NB4 (cell line): ENCODE measurements at regions not wholly inside any gene's neighbourhood (a gene's known extent, or its start where the extent isn't known, plus 50 kb on each side); places are given as distances from the start of the nearest gene placed in this dataset.

Experiments
- DNase-seq: peaks from one replicate; pipeline ENCODE4 v3.0.0; 2010; ENCODE audit warnings: low read depth
- H3K4me3 ChIP-seq: one replicate; pipeline ENCODE4 v1.5.1; 2011; ENCODE audit warnings: mild to moderate bottlenecking, low read depth, low read length, moderate library complexity
- MYC ChIP-seq: IDR thresholded peaks from 2 replicates; pipeline ENCODE4 v1.6.1; 2011; ENCODE audit warnings: low read depth, low read length
- POLR2A ChIP-seq: IDR thresholded peaks from 2 replicates; pipeline ENCODE4 v1.6.1; 2011; ENCODE audit warnings: mild to moderate bottlenecking; ENCODE audit not compliant: insufficient read length; ENCODE audit errors: extremely low read depth
- TF ChIP-seq, protein P1 (sequence below): IDR thresholded peaks from 2 replicates; pipeline ENCODE4 v1.6.1; 2011; ENCODE audit warnings: low read depth, low read length
- TF ChIP-seq, protein P2 (sequence below): IDR thresholded peaks from one replicate; pipeline ENCODE4 v1.5.1; 2012; ENCODE audit warnings: low read depth, low read length

GRCh38 chr11:42006766-42007165 is 547.3 kb upstream of the LRRC4C start:
- no peak for DNase-seq
- H3K4me3 ChIP-seq = no peak overlapping the region
- TF ChIP-seq, protein P1, sequence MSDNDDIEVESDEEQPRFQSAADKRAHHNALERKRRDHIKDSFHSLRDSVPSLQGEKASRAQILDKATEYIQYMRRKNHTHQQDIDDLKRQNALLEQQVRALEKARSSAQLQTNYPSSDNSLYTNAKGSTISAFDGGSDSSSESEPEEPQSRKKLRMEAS = no peak
- no peak for TF ChIP-seq MYC
- TF ChIP-seq, protein P2, sequence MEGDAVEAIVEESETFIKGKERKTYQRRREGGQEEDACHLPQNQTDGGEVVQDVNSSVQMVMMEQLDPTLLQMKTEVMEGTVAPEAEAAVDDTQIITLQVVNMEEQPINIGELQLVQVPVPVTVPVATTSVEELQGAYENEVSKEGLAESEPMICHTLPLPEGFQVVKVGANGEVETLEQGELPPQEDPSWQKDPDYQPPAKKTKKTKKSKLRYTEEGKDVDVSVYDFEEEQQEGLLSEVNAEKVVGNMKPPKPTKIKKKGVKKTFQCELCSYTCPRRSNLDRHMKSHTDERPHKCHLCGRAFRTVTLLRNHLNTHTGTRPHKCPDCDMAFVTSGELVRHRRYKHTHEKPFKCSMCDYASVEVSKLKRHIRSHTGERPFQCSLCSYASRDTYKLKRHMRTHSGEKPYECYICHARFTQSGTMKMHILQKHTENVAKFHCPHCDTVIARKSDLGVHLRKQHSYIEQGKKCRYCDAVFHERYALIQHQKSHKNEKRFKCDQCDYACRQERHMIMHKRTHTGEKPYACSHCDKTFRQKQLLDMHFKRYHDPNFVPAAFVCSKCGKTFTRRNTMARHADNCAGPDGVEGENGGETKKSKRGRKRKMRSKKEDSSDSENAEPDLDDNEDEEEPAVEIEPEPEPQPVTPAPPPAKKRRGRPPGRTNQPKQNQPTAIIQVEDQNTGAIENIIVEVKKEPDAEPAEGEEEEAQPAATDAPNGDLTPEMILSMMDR = no peak
- TF ChIP-seq POLR2A = no peak

DNA sequence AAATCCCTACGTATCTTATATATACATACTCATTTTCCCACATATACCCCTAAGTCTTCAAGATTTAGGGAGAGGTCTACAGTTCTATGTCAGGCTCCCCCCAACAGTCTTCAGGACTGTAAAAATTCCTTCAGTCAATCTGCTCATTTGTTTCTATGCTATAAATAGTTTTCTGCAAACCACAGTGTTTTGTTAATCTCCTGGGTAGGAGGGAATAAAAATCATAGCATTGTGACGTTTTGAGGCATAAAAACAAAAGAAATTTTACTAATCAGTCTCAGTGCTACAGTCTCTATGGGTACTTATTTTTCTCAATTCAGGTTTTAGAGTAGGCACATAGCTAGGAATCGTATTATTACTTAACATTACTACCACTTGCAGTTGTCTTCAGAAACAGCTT is 552.8 kb upstream of the LRRC4C start:
- DNase-seq = no peak
- no peak overlapping the region for H3K4me3 ChIP-seq
- TF ChIP-seq POLR2A (no peak), MYC (no peak)
- TF ChIP-seq, protein P2 = no peak
- TF ChIP-seq, protein P1 = no peak

DNA sequence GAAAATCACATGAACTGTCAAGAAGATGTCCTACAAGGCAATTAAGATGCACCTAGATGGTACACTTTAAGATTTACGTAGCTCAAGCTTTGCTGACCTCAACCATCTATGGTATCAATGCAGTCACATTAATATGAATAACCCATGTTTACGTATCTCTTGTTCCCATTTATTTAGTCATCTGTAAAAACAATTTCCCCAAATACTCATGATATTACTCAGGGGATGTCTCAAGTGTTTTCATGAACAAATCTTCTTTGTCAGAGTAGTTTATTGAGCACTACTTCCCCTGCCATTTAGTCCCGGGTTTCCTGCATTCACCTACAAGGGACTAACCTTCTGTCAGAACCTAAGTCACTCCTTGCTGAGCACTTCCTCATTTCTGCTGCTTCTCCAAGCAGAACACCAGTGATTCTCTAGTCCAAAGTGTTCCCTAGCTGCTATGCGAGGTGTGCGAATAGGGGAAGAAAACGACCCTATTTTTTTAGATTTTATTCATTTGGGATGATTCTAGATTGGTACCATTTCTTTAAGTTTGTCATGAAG is 554.3 kb upstream of the LRRC4C start:
- no peak overlapping the region for H3K4me3 ChIP-seq
- DNase-seq = peak; percentile 2
- TF ChIP-seq MYC = no peak
- TF ChIP-seq, protein P2 = no peak
- no peak for TF ChIP-seq POLR2A
- TF ChIP-seq, protein P1 = no peak

- no peak overlapping the region for H3K4me3 ChIP-seq
- TF ChIP-seq MYC (no peak), POLR2A (no peak)
- TF ChIP-seq, protein P2 = no peak
- TF ChIP-seq, protein P1 = no peak
- DNase-seq = no peak
Observed at GRCh38 chr11:42021911-42022310, 562.5 kb upstream of the LRRC4C start.

DNA sequence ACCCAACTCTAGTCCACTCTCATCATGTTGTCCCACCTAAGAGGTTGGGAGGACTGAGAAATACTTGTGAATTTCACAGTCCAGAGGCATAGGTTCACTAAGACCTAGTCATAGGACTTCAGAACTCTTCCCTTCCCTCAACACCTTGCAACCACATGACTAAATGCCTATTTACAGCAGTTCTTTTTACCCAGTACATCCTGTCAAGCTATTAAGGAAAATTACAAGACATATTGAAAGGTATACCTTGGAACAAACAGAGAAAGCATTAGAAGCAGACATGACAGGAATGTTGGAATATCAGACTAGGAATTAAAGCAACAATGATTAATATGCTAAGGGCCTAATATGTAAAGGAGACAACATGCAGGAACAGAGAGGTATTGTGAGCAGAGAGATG is 563.8 kb upstream of the LRRC4C start:
- H3K4me3 ChIP-seq = no peak overlapping the region
- TF ChIP-seq, protein P2 = no peak
- TF ChIP-seq, protein P1 = no peak
- no peak for TF ChIP-seq POLR2A
- no peak for TF ChIP-seq MYC
- DNase-seq = no peak

DNA sequence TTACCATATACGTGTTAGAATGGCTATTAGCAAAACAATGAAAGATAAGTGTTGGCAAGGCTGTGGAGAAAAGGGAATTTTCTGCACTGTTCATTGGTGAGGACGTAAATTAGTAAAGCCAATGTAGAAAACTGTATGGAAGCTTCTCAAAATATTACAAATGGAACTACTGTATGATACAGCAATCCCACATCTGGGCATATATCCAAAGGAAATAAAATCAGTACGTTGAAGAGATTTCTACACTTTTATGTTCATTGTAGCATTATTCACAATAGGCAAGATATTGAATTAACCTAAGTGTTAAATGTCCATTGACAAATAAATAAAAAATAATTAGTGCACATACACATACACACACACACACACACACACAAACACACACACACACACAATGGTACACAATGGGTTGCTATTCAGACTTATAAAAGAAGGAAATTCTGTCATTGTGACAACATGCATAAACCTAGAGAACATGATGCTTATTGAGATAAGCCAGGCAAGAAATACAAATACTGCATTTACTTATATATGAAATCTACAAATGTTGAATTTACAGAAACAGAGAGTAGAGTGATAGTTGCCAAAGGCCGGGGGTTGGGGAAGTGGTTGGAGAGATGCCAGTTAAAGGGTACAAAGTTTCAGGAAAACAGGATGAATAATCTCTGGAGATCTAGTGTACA is 565.8 kb upstream of the LRRC4C start:
- TF ChIP-seq, protein P1 = no peak
- TF ChIP-seq MYC (no peak), POLR2A (no peak)
- TF ChIP-seq, protein P2 = no peak
- DNase-seq = no peak
- no peak overlapping the region for H3K4me3 ChIP-seq
